ENCODE measurements at regions not wholly inside any gene's neighbourhood (a gene's known extent, or its start where the extent isn't known, plus 50 kb on each side); places are given as distances from the start of the nearest gene placed in this dataset.

DNA sequence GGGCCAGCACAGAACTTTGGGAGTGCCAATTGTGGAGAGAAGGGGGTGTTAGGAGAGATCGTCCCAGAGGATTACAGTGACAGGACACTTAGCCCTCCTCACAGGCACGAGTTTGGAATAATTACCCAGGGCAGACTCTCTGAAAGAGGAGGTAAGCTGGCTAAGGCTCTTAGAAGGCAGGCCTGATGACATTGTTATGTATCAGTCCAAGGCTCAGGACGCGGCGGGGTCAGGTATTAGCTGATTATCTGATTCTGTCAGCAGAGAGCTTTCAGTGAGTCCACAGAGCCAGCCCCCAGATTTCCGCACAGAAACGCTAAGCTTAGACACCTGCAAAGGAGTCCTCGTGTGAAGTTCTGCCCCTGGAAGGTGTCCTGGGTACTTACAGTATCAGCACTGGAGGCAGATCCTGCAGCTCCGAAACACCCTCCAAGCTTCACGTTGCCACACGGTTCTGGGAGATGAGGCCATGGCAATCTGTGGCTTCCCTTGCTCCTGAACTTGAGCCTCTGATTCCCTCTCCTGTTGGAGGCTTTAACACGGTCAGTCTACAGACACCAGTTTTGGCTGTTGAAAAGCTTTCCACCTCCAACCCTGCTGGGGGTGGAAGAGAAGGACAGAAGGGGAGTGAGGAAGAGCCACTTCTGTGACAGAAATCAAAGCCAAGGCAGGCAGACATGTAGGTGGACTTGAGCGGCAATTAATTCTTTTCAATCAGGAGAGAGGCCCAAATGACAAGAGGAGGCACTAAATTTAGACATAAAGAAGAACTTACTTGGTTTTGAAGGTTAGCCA, 123.6 kb upstream of the CADM1 start:
- ChIA-PET CTCF (interaction anchor here (0.7 kb wide), 1 partner anchor 304 kb away, joined by 3 read pairs; no protein-coding TSS in a partner anchor), POLR2A (no interaction called here)
- Histone ChIP-seq H3K9me3 (no peaks in the 10 kb centered on the region), H3K4me2 (no peak overlapping the region), H3K27ac (no peak overlapping the region), H3K4me3 (no peak overlapping the region), H3K4me1 (peaks cover 5% of the 10 kb centered on the region; the same call in 1 of the 3 replicates)
- ATAC-seq, result no peak
- DNase-seq (ENCODE audit: low read depth in 1 of 2, low spot score in 1 of 2), result no peak
- WGBS (ENCODE audit: missing lambda C conversion rate), result 81% methylated on average over 9 of the region's 13 CpGs
- no peak for TF ChIP-seq ZNF302 (CRISPR knock-in tag; IDR thresholded peaks at IDR 0.05)
- no peak for TF ChIP-seq RCOR1 (IDR thresholded peaks at IDR 0.05; ENCODE audit: low read depth, low read length)
- FAIRE-seq, result no peak

DNA sequence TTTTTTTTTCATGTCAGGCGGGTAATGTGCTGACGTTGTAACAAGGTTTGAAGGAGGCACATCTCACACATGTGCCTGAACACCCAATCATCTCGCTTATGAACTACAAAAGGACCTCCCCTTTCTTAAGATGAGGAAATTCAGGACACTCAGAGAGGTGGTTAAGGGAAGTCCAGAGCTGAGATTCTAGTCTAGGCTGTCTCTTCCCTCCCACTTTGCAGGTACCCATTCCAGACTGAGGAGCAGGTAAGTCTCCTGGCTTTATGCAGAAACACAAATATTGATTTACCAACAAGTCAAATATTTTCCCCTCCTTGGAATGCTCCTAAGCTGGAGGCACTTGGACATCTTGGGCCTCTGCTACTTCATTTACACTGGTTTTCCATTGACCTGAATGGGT, 122.9 kb upstream of the CADM1 start:
- ChIA-PET CTCF (interaction anchor here (0.7 to 1.2 kb wide), 2 partner anchors 49 to 303 kb away, joined by 3 read pairs; no protein-coding TSS in a partner anchor), POLR2A (no interaction called here)
- no peaks in the 10 kb centered on the region for H3K9me3 ChIP-seq
- ATAC-seq (no peak), DNase-seq (ENCODE audit: low read depth in 1 of 2, low spot score in 1 of 2) (no peak), FAIRE-seq (no peak)
- TF ChIP-seq EHF (CRISPR knock-in tag; IDR thresholded peaks at IDR 0.05) (no peak), GATA3 (IDR thresholded peaks at IDR 0.05; ENCODE audit: borderline replicate concordance) (no peak), NR3C1 (IDR thresholded peaks at IDR 0.05) (no peak), ESRRA (IDR thresholded peaks at IDR 0.05; ENCODE audit: borderline replicate concordance, low read length) (no peak), RCOR1 (IDR thresholded peaks at IDR 0.05; ENCODE audit: low read depth, low read length) (no peak), MAZ (IDR thresholded peaks at IDR 0.05; ENCODE audit: borderline replicate concordance, low read depth, low read length) (no peak), PHF8 (IDR thresholded peaks at IDR 0.05; ENCODE audit: borderline replicate concordance, low read depth) (no peak), RARB (CRISPR knock-in tag; IDR thresholded peaks at IDR 0.05) (no peak), POLR2AphosphoS2 (conservative IDR thresholded peaks at IDR 0.05; ENCODE audit: low read length) (no peak)
- TF ChIP-seq, protein P1, sequence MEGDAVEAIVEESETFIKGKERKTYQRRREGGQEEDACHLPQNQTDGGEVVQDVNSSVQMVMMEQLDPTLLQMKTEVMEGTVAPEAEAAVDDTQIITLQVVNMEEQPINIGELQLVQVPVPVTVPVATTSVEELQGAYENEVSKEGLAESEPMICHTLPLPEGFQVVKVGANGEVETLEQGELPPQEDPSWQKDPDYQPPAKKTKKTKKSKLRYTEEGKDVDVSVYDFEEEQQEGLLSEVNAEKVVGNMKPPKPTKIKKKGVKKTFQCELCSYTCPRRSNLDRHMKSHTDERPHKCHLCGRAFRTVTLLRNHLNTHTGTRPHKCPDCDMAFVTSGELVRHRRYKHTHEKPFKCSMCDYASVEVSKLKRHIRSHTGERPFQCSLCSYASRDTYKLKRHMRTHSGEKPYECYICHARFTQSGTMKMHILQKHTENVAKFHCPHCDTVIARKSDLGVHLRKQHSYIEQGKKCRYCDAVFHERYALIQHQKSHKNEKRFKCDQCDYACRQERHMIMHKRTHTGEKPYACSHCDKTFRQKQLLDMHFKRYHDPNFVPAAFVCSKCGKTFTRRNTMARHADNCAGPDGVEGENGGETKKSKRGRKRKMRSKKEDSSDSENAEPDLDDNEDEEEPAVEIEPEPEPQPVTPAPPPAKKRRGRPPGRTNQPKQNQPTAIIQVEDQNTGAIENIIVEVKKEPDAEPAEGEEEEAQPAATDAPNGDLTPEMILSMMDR (IDR thresholded peaks at IDR 0.05), result no peak
- TF ChIP-seq, protein P2, sequence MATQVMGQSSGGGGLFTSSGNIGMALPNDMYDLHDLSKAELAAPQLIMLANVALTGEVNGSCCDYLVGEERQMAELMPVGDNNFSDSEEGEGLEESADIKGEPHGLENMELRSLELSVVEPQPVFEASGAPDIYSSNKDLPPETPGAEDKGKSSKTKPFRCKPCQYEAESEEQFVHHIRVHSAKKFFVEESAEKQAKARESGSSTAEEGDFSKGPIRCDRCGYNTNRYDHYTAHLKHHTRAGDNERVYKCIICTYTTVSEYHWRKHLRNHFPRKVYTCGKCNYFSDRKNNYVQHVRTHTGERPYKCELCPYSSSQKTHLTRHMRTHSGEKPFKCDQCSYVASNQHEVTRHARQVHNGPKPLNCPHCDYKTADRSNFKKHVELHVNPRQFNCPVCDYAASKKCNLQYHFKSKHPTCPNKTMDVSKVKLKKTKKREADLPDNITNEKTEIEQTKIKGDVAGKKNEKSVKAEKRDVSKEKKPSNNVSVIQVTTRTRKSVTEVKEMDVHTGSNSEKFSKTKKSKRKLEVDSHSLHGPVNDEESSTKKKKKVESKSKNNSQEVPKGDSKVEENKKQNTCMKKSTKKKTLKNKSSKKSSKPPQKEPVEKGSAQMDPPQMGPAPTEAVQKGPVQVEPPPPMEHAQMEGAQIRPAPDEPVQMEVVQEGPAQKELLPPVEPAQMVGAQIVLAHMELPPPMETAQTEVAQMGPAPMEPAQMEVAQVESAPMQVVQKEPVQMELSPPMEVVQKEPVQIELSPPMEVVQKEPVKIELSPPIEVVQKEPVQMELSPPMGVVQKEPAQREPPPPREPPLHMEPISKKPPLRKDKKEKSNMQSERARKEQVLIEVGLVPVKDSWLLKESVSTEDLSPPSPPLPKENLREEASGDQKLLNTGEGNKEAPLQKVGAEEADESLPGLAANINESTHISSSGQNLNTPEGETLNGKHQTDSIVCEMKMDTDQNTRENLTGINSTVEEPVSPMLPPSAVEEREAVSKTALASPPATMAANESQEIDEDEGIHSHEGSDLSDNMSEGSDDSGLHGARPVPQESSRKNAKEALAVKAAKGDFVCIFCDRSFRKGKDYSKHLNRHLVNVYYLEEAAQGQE (IDR thresholded peaks at IDR 0.05), result no peak
- TF ChIP-seq, protein P3, sequence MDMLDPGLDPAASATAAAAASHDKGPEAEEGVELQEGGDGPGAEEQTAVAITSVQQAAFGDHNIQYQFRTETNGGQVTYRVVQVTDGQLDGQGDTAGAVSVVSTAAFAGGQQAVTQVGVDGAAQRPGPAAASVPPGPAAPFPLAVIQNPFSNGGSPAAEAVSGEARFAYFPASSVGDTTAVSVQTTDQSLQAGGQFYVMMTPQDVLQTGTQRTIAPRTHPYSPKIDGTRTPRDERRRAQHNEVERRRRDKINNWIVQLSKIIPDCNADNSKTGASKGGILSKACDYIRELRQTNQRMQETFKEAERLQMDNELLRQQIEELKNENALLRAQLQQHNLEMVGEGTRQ (IDR thresholded peaks at IDR 0.05), result no peak
- TF ChIP-seq, protein P4, sequence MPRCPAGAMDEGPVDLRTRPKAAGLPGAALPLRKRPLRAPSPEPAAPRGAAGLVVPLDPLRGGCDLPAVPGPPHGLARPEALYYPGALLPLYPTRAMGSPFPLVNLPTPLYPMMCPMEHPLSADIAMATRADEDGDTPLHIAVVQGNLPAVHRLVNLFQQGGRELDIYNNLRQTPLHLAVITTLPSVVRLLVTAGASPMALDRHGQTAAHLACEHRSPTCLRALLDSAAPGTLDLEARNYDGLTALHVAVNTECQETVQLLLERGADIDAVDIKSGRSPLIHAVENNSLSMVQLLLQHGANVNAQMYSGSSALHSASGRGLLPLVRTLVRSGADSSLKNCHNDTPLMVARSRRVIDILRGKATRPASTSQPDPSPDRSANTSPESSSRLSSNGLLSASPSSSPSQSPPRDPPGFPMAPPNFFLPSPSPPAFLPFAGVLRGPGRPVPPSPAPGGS (IDR thresholded peaks at IDR 0.05), result no peak
- H3K27ac ChIP-seq, result no peak overlapping the region
- H3K4me3 ChIP-seq, result no peak overlapping the region
- H3K4me2 ChIP-seq, result no peak overlapping the region
- peaks cover 10% of the 10 kb centered on the region; the same call in 1 of the 3 replicates for H3K4me1 ChIP-seq
- 56% methylated on average over 3 of the region's 3 CpGs for WGBS (ENCODE audit: missing lambda C conversion rate)
